ENCODE measurements at regions not wholly inside any gene's neighbourhood (a gene's known extent, or its start where the extent isn't known, plus 50 kb on each side); places are given as distances from the start of the nearest gene placed in this dataset.

DNA sequence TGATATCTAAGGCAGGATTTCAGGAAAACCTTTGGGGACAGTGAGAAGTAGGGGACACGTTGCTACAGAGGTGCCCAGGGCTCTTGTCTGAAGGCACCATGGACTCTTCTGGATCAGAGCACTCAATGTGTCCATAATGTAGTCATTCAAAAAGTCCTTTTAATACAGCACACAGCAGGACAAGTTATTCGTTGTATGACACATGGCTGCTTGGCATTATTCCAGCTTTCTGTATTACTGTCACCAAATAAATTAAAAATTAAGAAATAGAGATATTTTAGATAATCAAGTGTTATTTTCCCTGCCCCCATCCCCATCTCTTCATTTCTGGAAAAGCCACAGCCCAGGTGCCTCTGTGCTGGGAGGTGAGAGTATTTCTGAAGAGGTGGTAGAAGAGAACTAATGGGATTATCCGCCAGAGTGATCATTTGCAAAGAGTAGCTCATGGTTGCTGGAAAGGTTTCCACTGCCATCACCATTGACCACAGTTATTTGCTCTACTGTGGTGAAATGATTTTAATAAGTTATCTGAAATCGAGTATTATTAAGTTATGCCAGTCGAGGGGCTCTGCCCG is 83.0 kb downstream of the CXCL12 start:
- Histone ChIP-seq H3K4me3 (no peak overlapping the region), H3K4me1 (peaks cover 0 to 5% (median 0%) of the 10 kb centered on the region in 4 donors), H3K27ac (no peak overlapping the region), H3K9me3 (no peaks in the 10 kb centered on the region), H3K36me3 (no peaks in the 10 kb centered on the region), H3K27me3 (no peaks in the 10 kb centered on the region)
- DNase-seq (ENCODE audit: low spot score in 2 of 2) = no peak
- 59 to 65% methylated on average over 6 of the region's 6 CpGs for WGBS, 2 donors
- TF ChIP-seq, protein P1, sequence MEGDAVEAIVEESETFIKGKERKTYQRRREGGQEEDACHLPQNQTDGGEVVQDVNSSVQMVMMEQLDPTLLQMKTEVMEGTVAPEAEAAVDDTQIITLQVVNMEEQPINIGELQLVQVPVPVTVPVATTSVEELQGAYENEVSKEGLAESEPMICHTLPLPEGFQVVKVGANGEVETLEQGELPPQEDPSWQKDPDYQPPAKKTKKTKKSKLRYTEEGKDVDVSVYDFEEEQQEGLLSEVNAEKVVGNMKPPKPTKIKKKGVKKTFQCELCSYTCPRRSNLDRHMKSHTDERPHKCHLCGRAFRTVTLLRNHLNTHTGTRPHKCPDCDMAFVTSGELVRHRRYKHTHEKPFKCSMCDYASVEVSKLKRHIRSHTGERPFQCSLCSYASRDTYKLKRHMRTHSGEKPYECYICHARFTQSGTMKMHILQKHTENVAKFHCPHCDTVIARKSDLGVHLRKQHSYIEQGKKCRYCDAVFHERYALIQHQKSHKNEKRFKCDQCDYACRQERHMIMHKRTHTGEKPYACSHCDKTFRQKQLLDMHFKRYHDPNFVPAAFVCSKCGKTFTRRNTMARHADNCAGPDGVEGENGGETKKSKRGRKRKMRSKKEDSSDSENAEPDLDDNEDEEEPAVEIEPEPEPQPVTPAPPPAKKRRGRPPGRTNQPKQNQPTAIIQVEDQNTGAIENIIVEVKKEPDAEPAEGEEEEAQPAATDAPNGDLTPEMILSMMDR (IDR thresholded peaks at IDR 0.05) = no peak
- TF ChIP-seq EP300 (IDR thresholded peaks at IDR 0.05) (no peak), POLR2A (IDR thresholded peaks at IDR 0.05) (no peak)

DNA sequence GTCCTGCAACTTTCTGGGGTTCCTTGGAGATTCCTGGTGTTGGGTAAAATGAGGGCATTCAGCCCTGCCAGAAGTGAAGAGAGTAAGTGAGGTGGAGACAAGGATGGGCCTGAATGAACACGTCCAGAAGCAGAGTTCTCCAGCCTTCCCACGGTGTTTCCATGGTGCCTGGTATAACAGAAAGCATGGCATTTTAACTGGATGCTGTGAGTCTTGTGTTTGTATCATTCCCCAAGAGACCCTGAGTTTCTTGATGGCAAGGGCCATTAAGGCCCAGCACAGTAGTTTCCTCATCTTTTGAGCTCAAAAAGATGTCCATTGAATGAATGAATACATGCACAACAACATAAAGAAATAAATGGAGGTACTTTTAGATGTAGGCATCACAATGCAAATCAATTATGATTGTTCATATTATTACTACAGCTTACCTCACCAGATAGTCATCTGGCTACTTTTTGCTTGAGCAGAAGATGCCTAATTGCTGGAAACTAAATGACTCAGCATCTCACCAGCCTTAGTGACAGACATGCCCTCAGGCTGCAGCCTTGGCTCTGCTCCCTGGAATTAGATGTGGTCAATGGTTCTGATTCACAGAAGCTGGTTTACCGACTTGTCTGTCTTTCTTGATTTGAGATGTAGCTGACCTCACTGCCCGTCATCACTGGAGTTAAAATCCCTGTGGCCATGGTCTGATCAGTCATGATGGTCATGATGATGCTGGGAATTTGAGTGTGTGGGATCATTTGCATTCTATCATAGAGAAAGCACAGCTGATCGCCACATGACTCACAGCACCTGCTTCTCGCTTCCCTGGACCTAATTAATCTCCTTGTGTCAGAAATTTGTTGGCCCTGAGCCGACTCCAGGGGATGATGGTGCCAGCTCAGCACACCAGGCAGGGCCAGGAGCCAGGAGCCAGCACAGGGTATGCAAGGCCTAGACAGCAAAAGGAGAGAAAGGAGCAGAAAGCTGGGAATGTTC is 83.9 kb downstream of the CXCL12 start:
- Histone ChIP-seq H3K4me1 (peaks cover 0 to 2% (median 0%) of the 10 kb centered on the region in 4 donors), H3K36me3 (no peaks in the 10 kb centered on the region), H3K27me3 (no peaks in the 10 kb centered on the region), H3K27ac (no peak overlapping the region), H3K4me3 (no peak overlapping the region), H3K9me3 (no peaks in the 10 kb centered on the region)
- DNase-seq (ENCODE audit: low spot score in 2 of 2) = no peak
- 77 to 79% methylated on average over 7 of the region's 7 CpGs for WGBS, 2 donors
- TF ChIP-seq POLR2A (IDR thresholded peaks at IDR 0.05) (no peak), EP300 (IDR thresholded peaks at IDR 0.05) (no peak)
- TF ChIP-seq, protein P1 (IDR thresholded peaks at IDR 0.05) = no peak

DNA sequence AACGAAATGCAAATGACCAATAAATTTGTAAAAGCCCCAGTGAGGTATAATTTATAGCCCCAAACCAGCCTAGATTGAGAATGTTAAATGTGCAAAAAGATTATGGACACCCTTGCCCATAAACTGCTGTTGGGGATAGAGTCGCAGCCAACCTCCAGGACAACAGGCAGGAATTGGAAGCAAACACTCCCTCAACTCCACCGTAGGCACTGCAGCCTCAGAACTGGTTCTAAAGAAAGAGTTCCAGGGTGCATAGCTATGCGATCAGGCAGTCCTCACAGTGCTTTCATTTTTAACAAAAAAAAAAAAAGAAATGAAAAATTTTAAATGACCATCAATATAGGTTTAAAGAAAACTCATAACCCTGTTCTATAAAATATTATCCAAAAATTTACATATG is 86.2 kb downstream of the CXCL12 start:
- Histone ChIP-seq H3K4me3 (no peak overlapping the region), H3K36me3 (no peaks in the 10 kb centered on the region), H3K4me1 (peaks cover 0 to 19% (median 4%) of the 10 kb centered on the region in 4 donors), H3K27me3 (no peaks in the 10 kb centered on the region), H3K9me3 (no peaks in the 10 kb centered on the region), H3K27ac (no peak overlapping the region)
- TF ChIP-seq POLR2A (IDR thresholded peaks at IDR 0.05) = no peak
- TF ChIP-seq, protein P1 (IDR thresholded peaks at IDR 0.05) = no peak
- TF ChIP-seq EP300 (IDR thresholded peaks at IDR 0.05) = no peak
- DNase-seq (ENCODE audit: low spot score in 2 of 2) = no peak
- WGBS, 2 donors = 81 to 86% methylated on average over 4 of the region's 4 CpGs

DNA sequence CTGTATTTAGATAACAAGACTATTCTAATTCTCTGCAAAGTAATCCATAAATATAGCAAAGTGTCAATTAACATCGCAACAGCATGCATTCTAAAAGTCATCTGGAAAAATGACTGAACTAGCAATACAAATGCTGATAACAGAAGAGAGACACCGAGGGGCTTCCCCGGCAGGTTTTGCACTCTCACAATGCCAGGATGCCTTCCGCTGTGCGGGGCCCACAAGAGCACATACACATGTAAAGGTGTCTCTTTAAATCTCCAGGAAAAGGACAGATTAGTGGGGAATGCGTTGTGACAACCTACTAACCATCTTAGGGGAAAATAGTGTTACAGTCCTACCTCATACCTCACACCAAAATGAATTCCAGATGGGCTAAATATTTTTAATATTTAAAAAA is 86.9 kb downstream of the CXCL12 start:
- WGBS, 2 donors = 85 to 90% methylated on average over 6 of the region's 6 CpGs
- Histone ChIP-seq H3K4me1 (peaks cover 0 to 27% (median 9%) of the 10 kb centered on the region in 4 donors), H3K27me3 (no peaks in the 10 kb centered on the region), H3K36me3 (no peaks in the 10 kb centered on the region), H3K27ac (no peak overlapping the region), H3K9me3 (no peaks in the 10 kb centered on the region), H3K4me3 (no peak overlapping the region)
- TF ChIP-seq, protein P1 (IDR thresholded peaks at IDR 0.05) = no peak
- TF ChIP-seq POLR2A (IDR thresholded peaks at IDR 0.05) (no peak), EP300 (IDR thresholded peaks at IDR 0.05) (no peak)
- DNase-seq (ENCODE audit: low spot score in 2 of 2) = no peak

Data from tibial nerve (tissue), 4 donors.